Lower leg skin (tissue), 3 donors: ENCODE measurements at regions not wholly inside any gene's neighbourhood (a gene's known extent, or its start where the extent isn't known, plus 50 kb on each side); places are given as distances from the start of the nearest gene placed in this dataset.

ENCODE experiments used
- POLR2A ChIP-seq, 2 donors: fragments of 450-650 bp; IDR thresholded peaks; one replicate each; pipeline ENCODE4 v1.6.1; 2016 to 2017; ENCODE audit warnings: antibody characterized with exemption in 2 of 2, mild to moderate bottlenecking in 1 of 2, moderate library complexity in 1 of 2
- TF ChIP-seq, protein P1 (sequence below), 3 donors: fragments of 450-650 bp; IDR thresholded peaks; one replicate each; pipeline ENCODE4 v1.5.1; 2016; ENCODE audit warnings: antibody characterized with exemption in 3 of 3, mild to moderate bottlenecking in 3 of 3, moderate library complexity in 2 of 3

DNA sequence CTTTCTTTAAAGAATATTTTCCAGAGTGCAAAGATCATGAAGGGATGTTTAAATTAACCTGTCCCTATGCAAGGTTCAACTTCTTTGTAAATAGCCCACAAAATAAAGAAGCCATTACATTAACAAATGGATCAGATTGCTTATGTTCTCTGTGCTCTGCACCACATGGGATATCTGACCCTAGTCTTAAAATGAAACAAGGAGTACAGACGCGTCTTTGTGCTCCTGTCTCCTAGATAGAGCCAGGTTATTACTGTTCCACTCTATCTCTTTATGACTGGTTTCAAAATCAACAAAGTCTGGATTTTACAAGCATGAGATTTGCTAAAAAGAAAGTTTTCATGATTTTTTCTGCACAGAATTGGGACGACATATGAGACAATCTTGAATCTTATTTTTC lies 339.4 kb downstream of the KLF12 start:
- TF ChIP-seq, protein P1, sequence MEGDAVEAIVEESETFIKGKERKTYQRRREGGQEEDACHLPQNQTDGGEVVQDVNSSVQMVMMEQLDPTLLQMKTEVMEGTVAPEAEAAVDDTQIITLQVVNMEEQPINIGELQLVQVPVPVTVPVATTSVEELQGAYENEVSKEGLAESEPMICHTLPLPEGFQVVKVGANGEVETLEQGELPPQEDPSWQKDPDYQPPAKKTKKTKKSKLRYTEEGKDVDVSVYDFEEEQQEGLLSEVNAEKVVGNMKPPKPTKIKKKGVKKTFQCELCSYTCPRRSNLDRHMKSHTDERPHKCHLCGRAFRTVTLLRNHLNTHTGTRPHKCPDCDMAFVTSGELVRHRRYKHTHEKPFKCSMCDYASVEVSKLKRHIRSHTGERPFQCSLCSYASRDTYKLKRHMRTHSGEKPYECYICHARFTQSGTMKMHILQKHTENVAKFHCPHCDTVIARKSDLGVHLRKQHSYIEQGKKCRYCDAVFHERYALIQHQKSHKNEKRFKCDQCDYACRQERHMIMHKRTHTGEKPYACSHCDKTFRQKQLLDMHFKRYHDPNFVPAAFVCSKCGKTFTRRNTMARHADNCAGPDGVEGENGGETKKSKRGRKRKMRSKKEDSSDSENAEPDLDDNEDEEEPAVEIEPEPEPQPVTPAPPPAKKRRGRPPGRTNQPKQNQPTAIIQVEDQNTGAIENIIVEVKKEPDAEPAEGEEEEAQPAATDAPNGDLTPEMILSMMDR (IDR thresholded peaks at IDR 0.05) = no peak
- no peak for TF ChIP-seq POLR2A (IDR thresholded peaks at IDR 0.05)
